ENCODE measurements at regions not wholly inside any gene's neighbourhood (a gene's known extent, or its start where the extent isn't known, plus 50 kb on each side); places are given as distances from the start of the nearest gene placed in this dataset.
"Not testable (repeated sequence)": the region's sequence is repeated elsewhere in the genome, so short reads cannot be mapped to it uniquely, and the experiment has no call there.

GRCh38 chr7:51589111-51589510 is 272.5 kb upstream of the COBL start:
- DNase-seq, result no peak

GRCh38 chr7:51587604-51588003 is 271.0 kb upstream of the COBL start:
- no peak for DNase-seq

GRCh38 chr7:51577390-51577789 is 260.8 kb upstream of the COBL start:
- no peak for DNase-seq

- DNase-seq, result no peak
Observed at GRCh38 chr7:51569581-51569980, 253.0 kb upstream of the COBL start.

GRCh38 chr7:51569176-51569575 is 252.6 kb upstream of the COBL start:
- DNase-seq, result no peak

- DNase-seq, result no peak
Observed at GRCh38 chr7:51551070-51551469, 234.5 kb upstream of the COBL start.

GRCh38 chr7:51545131-51545530 is 228.5 kb upstream of the COBL start:
- no peak for DNase-seq

- no peak for DNase-seq
Observed at GRCh38 chr7:51543801-51544553, 227.4 kb upstream of the COBL start.

- not testable (repeated sequence) for DNase-seq
Observed at GRCh38 chr7:51540906-51541305, 224.3 kb upstream of the COBL start.

- no peak for DNase-seq
Observed at GRCh38 chr7:51539840-51540239, 223.2 kb upstream of the COBL start.

GRCh38 chr7:51528172-51528571 is 211.6 kb upstream of the COBL start:
- no peak for DNase-seq

GRCh38 chr7:51521694-51522312 is 205.2 kb upstream of the COBL start:
- DNase-seq, result no peak

- no peak for DNase-seq
Observed at GRCh38 chr7:51521054-51521453, 204.4 kb upstream of the COBL start.

GRCh38 chr7:51518646-51519045 is 202.0 kb upstream of the COBL start:
- DNase-seq, result no peak

- peak; percentile 94 for DNase-seq
Observed at GRCh38 chr7:51517187-51517586, 200.6 kb upstream of the COBL start.

- DNase-seq, result no peak
Observed at GRCh38 chr7:51501620-51502019, 185.0 kb upstream of the COBL start.

- DNase-seq, result no peak
Observed at GRCh38 chr7:51482976-51483375, 166.4 kb upstream of the COBL start.

GRCh38 chr7:51481421-51481820 is 164.8 kb upstream of the COBL start:
- DNase-seq, result no peak

- DNase-seq, result no peak
Observed at GRCh38 chr7:51477819-51478218, 161.2 kb upstream of the COBL start.

GRCh38 chr7:51477323-51477722 is 160.7 kb upstream of the COBL start:
- no peak for DNase-seq

GRCh38 chr7:51476026-51476425 is 159.4 kb upstream of the COBL start:
- no peak for DNase-seq

- DNase-seq, result no peak
Observed at GRCh38 chr7:51472873-51473272, 156.3 kb upstream of the COBL start.

- no peak for DNase-seq
Observed at GRCh38 chr7:51471981-51472296, 155.3 kb upstream of the COBL start.

GRCh38 chr7:51471210-51471980 is 154.8 kb upstream of the COBL start:
- no peak for DNase-seq

Measured in NCI-H526 treated with DMSO at 0.1 percent for 48 hours (cell line).